Mononuclear cell (primary cell): ENCODE measurements at regions not wholly inside any gene's neighbourhood (a gene's known extent, or its start where the extent isn't known, plus 50 kb on each side); places are given as distances from the start of the nearest gene placed in this dataset.
"Not testable (repeated sequence)": the region's sequence is repeated elsewhere in the genome, so short reads cannot be mapped to it uniquely, and the experiment has no call there.

Source experiments
- H3K27me3 ChIP-seq: 2 replicates; pipeline ENCODE4 v1.6.0; 2011; ENCODE audit warnings: low read length, control low read depth; ENCODE audit not compliant: insufficient read depth
- H3K4me1 ChIP-seq: 2 replicates; pipeline ENCODE4 v1.5.1; 2011; ENCODE audit warnings: mild to moderate bottlenecking, low read length, control low read depth; ENCODE audit not compliant: insufficient read depth
- H3K4me3 ChIP-seq: 2 replicates; pipeline ENCODE4 v1.5.1; 2011; ENCODE audit warnings: mild to moderate bottlenecking, low read length, moderate library complexity
- H3K9me3 ChIP-seq: 2 replicates; pipeline ENCODE4 v1.5.1; 2011; ENCODE audit warnings: low read depth, mild to moderate bottlenecking, control low read depth, low read length

DNA sequence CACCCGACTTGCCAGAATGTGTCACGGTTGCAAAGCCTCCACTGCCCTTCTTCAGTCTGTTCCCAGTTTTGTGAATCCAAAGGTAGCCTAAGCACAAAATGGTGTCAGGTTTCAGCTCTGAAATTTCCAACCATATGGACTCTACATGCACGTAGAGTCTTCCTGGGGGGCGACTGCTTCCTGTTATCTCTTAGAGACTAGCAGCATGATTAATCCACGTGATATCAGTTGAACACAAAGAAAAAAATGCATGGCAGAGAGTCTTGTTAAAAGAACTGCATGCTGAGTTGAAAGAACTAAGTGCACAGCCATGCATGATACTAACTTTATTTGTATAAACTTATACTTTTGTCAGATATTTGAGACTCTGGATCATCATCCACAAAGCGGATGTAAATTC, 404.4 kb downstream of the SOCS6 start:
- Histone ChIP-seq H3K27me3 (no peaks in the 10 kb centered on the region), H3K4me1 (no peaks in the 10 kb centered on the region), H3K9me3 (no peaks in the 10 kb centered on the region), H3K4me3 (no peak overlapping the region)

DNA sequence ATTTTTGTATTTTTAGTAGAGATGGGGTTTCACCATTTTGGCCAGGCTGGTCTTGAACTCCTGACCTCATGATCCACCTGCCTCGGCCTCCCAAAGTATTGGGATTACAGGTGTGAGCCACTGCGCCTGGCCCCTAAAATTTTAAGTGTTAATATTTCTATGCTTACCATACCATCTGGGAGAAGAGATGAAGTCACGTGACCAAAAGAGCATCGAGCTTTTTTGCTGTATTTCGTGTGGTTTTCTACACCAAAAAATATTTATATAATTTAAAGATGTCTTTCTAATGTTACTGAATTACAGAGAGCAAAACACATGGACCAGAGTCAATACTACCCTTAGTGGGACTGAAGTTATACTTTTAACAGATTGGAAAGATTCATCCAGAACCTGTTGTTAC, 400.9 kb downstream of the SOCS6 start:
- not testable (repeated sequence) for H3K4me3 ChIP-seq, H3K27me3 ChIP-seq, H3K9me3 ChIP-seq, H3K4me1 ChIP-seq

DNA sequence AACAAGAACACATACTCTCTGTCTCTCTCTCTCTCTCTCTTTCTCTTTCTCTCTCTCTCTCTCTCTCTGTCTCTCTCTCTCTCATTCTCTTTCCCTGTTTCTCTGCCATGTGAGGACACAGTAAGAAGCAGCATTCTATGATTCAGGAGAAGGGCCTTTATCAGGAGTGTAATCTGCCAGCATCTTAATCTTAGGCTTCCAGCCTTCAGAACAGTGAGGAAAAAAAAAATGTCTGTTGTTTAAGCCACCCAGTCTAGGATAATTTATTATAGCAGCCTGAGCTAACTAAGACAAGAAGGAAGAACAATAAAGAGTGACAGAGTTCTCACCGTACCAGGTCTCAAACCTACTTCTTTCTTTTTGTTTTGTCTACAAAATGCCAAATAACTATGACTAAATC, 399.4 kb downstream of the SOCS6 start:
- Histone ChIP-seq H3K27me3 (no peaks in the 10 kb centered on the region), H3K9me3 (no peaks in the 10 kb centered on the region), H3K4me1 (no peaks in the 10 kb centered on the region), H3K4me3 (no peak overlapping the region)

DNA sequence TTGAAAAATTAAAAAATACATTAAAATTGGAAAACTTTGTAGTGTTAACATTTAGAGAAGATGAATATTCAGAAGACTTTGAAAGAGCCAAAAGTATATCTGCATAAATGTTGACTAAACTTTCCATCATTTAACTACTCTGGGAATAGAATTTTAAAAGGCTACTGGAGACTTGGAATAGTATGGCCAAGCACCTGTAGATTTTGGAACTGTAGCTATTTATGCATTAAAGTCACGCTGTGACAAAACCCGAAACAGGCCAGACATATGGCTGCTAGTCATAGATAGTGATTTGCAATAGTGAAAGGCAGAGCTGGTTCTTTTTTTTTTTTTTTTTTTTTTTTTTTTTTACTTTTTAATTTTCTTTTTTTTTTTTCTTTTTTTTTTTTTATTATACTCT, 396.0 kb downstream of the SOCS6 start:
- Histone ChIP-seq H3K9me3 (no peaks in the 10 kb centered on the region), H3K27me3 (no peaks in the 10 kb centered on the region), H3K4me3 (no peak overlapping the region), H3K4me1 (no peaks in the 10 kb centered on the region)

DNA sequence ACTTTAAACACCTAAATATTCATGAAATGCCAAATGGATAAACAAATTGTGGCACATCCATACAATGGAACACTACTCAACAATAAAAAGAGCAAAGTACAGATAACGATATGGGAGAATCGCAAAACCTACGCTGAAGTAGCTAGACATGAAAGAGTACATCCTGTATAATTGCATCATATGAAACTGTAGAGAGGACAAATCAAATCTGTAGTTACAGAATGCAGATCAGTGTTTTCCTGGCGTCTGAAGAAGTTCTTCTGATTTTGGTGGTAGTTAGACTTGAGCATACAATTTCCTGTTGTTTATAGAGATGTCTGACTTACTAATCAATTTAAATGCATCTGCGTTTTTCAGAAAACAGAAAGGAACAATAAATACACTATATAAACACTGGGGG, 394.4 kb downstream of the SOCS6 start:
- no peaks in the 10 kb centered on the region for H3K4me1 ChIP-seq
- H3K9me3 ChIP-seq, result no peaks in the 10 kb centered on the region
- H3K4me3 ChIP-seq, result no peak overlapping the region
- no peaks in the 10 kb centered on the region for H3K27me3 ChIP-seq

- Histone ChIP-seq H3K9me3 (no peaks in the 10 kb centered on the region), H3K4me1 (no peaks in the 10 kb centered on the region), H3K4me3 (no peak overlapping the region), H3K27me3 (no peaks in the 10 kb centered on the region)
These were observed 386.1 kb downstream of the SOCS6 start for GRCh38 chr18:70674896-70675295.

DNA sequence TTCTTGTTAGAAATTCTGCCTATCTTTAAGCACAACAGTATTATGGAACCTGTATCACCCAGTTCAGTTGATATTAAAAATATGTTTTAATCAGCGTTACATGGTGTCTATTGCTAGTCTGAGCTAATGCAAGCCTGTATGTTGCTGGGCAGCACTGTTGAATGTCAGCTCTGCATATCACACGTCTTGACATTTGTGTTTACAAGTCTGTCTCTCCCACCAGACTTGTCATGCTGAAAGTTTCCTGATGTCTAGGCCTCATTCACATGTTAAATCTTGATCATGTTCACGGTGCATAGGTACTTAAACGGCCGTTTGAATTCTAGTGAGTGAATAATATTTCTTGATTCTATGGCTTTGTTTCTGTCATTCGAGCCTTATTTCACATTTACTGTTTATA, 385.0 kb downstream of the SOCS6 start:
- Histone ChIP-seq H3K9me3 (no peaks in the 10 kb centered on the region), H3K27me3 (no peaks in the 10 kb centered on the region), H3K4me1 (no peaks in the 10 kb centered on the region), H3K4me3 (no peak overlapping the region)

GRCh38 chr18:70672581-70672980, 383.7 kb downstream of the SOCS6 start:
- no peaks in the 10 kb centered on the region for H3K27me3 ChIP-seq
- no peak overlapping the region for H3K4me3 ChIP-seq
- no peaks in the 10 kb centered on the region for H3K9me3 ChIP-seq
- H3K4me1 ChIP-seq, result no peaks in the 10 kb centered on the region

DNA sequence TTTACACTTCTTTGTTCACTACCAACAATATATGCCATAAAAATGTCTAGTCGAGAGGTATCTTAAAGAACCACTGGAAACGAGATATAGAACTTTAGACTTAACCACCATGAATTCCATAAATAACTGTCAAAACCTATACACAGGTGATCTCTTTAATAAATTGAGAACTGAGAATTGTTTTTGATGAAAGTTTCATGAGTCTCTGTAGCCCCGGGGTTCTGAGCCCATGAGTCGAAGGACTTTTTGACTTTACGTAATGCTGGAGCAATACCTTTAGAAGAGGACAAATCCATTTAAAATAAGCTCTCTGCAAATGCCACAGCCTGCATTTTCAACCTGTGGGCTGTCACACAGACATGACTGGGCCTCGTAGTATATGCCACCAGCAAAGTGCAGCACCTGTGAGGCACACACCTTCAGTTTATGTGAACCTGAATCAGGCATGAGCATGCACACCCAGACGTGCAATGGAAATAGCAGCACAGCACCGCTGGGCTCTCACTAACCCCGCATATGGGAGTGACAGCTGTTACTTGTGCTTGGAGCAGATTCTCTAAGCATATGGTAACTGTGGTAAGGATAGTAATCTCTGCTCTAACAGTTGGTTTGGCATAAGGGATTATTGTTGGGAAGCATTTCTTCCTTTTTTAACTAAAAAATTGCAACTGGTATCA, 383.2 kb downstream of the SOCS6 start:
- H3K27me3 ChIP-seq, result no peaks in the 10 kb centered on the region
- H3K9me3 ChIP-seq, result no peaks in the 10 kb centered on the region
- no peaks in the 10 kb centered on the region for H3K4me1 ChIP-seq
- H3K4me3 ChIP-seq, result no peak overlapping the region

GRCh38 chr18:70666936-70667335, 378.1 kb downstream of the SOCS6 start:
- no peaks in the 10 kb centered on the region for H3K27me3 ChIP-seq
- H3K4me3 ChIP-seq, result no peak overlapping the region
- H3K9me3 ChIP-seq, result no peaks in the 10 kb centered on the region
- peaks cover 6% of the 10 kb centered on the region for H3K4me1 ChIP-seq

DNA sequence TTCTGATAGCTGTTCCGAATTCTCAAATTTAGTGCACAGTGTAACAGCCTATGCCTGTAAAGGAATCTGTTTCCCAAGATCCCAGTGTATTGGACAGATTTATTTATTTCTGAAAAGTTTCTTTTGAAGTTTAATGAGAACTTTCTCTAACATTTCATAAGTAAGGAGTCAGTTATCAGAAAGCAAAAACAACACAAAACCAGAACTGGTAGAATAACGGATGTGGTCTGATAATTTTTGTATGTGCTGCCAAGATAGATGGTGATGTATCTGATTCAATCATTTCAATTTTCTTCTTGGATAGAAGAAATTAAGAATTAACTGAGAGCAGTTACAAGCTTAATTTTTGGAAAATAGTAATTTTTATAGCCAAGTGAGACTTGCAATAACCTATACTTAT, 374.3 kb downstream of the SOCS6 start:
- H3K4me3 ChIP-seq, result no peak overlapping the region
- no peaks in the 10 kb centered on the region for H3K9me3 ChIP-seq
- peaks cover 6% of the 10 kb centered on the region for H3K4me1 ChIP-seq
- H3K27me3 ChIP-seq, result no peaks in the 10 kb centered on the region

DNA sequence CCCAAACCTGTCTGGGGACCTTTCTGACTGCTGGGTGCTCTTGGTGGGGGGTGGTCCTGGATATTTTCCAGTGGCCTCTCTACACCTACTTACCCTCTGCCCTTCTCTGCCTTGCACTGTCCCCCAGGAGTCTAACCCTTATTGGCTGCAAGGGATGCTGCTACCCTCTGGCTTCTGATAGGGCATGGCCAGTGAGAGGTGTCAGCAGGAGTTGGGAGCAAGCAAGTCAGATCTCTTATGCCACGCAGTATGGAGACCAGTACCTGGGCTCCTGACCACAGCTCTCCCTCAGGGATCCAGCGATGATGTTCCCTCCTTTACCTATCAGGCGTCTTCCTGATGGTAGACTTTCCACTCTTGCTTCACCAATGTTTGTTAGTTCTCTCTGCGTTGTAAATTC, 373.7 kb downstream of the SOCS6 start:
- Histone ChIP-seq H3K27me3 (no peaks in the 10 kb centered on the region), H3K4me3 (no peak overlapping the region), H3K4me1 (peaks cover 6% of the 10 kb centered on the region), H3K9me3 (no peaks in the 10 kb centered on the region)

- Histone ChIP-seq H3K9me3 (no peaks in the 10 kb centered on the region), H3K27me3 (no peaks in the 10 kb centered on the region), H3K4me1 (peaks cover 6% of the 10 kb centered on the region), H3K4me3 (no peak overlapping the region)
These were observed 370.4 kb downstream of the SOCS6 start for GRCh38 chr18:70659036-70659925.

- H3K27me3 ChIP-seq, result no peaks in the 10 kb centered on the region
- H3K9me3 ChIP-seq, result no peaks in the 10 kb centered on the region
- no peak overlapping the region for H3K4me3 ChIP-seq
- H3K4me1 ChIP-seq, result no peaks in the 10 kb centered on the region
These were observed 364.8 kb downstream of the SOCS6 start for GRCh38 chr18:70653671-70654070.

- H3K4me3 ChIP-seq, result no peak overlapping the region
- H3K4me1 ChIP-seq, result no peaks in the 10 kb centered on the region
- no peaks in the 10 kb centered on the region for H3K27me3 ChIP-seq
- H3K9me3 ChIP-seq, result no peaks in the 10 kb centered on the region
These were observed 362.0 kb downstream of the SOCS6 start for GRCh38 chr18:70650878-70651277.

DNA sequence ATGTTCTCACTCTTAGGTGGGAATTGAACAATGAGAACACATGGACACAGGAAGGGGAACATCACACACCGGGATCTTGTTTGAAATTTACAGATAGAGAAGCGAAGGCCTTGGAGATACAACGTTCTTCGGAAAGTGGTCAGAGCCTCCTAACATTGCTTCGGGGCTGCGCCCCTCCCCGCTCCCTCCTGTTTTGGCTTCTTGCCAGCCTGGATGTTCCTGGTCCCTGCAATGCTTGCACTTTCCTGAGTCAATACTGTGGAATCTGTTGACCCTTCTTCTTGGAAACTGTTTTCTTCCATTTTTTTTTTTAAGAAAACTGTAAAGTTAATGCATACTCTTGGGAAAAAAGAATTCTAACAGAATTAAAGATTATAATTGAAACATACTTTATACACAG, 360.8 kb downstream of the SOCS6 start:
- Histone ChIP-seq H3K4me3 (no peak overlapping the region), H3K27me3 (no peaks in the 10 kb centered on the region), H3K9me3 (no peaks in the 10 kb centered on the region), H3K4me1 (no peaks in the 10 kb centered on the region)
